DOHH2 (cell line): ENCODE measurements at regions not wholly inside any gene's neighbourhood (a gene's known extent, or its start where the extent isn't known, plus 50 kb on each side); places are given as distances from the start of the nearest gene placed in this dataset.

Source experiments
- EZH2phosphoT487 ChIP-seq: fragments of 200-600 bp; sonication (generic); IDR thresholded peaks from 2 replicates; pipeline ENCODE4 v1.6.1; 2017; ENCODE audit warnings: borderline replicate concordance, mild to moderate bottlenecking, antibody characterized with exemption, low read length, moderate library complexity, mixed read lengths
- TF ChIP-seq, protein P1 (sequence below): fragments of 200-600 bp; sonication (generic); IDR thresholded peaks from one replicate; pipeline ENCODE4 v1.5.1; 2014; ENCODE audit warnings: antibody characterized with exemption, mild to moderate bottlenecking, low read depth, low read length; ENCODE audit not compliant: poor library complexity, severe bottlenecking

GRCh38 chr7:153397459-153397858, 637.9 kb downstream of the ACTR3B start:
- no peak for TF ChIP-seq EZH2phosphoT487
- TF ChIP-seq, protein P1, sequence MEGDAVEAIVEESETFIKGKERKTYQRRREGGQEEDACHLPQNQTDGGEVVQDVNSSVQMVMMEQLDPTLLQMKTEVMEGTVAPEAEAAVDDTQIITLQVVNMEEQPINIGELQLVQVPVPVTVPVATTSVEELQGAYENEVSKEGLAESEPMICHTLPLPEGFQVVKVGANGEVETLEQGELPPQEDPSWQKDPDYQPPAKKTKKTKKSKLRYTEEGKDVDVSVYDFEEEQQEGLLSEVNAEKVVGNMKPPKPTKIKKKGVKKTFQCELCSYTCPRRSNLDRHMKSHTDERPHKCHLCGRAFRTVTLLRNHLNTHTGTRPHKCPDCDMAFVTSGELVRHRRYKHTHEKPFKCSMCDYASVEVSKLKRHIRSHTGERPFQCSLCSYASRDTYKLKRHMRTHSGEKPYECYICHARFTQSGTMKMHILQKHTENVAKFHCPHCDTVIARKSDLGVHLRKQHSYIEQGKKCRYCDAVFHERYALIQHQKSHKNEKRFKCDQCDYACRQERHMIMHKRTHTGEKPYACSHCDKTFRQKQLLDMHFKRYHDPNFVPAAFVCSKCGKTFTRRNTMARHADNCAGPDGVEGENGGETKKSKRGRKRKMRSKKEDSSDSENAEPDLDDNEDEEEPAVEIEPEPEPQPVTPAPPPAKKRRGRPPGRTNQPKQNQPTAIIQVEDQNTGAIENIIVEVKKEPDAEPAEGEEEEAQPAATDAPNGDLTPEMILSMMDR, result no peak
